GM18519 (cell line): ENCODE measurements at regions not wholly inside any gene's neighbourhood (a gene's known extent, or its start where the extent isn't known, plus 50 kb on each side); places are given as distances from the start of the nearest gene placed in this dataset.
"Not testable (repeated sequence)": the region's sequence is repeated elsewhere in the genome, so short reads cannot be mapped to it uniquely, and the experiment has no call there.

Experiments
- ATAC-seq: cut with Tn5 transposase; IDR thresholded peaks from one replicate; pipeline ENCODE4 v1.9.1; 2021; ENCODE audit warnings: mild to moderate bottlenecking, moderate library complexity; ENCODE audit not compliant: unreplicated experiment, low FRiP score

GRCh38 chr5:164972973-164973372 is 1467.6 kb downstream of the MAT2B start:
- ATAC-seq, result no peak

DNA sequence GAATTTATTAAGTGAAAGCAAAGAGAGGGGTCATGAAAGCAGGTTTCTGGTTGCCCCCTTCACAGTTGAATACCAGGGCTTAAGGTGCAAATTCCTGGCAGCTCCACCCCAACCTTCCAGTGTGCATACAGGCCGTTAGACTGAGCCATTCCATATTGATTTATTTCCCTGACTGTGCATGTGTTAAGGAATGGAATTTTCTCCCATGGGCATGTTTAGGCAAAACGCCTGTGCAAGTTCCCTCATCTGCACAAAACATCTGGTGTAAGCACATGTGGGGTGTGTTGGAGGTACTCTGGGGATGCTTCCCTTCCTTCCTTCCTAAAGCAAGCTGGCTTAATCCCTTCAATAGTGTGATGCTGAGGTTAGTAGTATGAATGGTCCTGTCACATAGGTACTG is 1470.6 kb downstream of the MAT2B start:
- ATAC-seq, result no peak

DNA sequence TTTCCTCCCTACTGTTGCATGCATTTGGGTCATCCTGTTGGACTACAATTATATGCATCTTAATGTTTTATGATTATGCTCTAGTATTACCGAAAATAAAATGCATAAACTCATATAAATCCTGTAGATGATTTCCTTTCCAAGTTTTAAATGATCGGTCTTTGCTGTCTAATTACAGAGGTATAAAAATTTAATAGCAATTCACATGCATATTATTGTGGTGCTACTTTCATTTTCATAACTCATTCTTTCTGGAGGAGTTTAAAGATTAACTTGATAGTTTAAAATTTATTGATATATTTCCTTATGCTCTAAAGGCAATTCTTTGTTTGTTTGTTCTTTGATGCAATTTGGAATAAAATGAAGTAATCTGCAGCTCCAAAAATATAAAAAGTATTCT is 1475.1 kb downstream of the MAT2B start:
- no peak for ATAC-seq

- no peak for ATAC-seq
These were observed 1492.7 kb downstream of the MAT2B start for GRCh38 chr5:164998142-164998541.

DNA sequence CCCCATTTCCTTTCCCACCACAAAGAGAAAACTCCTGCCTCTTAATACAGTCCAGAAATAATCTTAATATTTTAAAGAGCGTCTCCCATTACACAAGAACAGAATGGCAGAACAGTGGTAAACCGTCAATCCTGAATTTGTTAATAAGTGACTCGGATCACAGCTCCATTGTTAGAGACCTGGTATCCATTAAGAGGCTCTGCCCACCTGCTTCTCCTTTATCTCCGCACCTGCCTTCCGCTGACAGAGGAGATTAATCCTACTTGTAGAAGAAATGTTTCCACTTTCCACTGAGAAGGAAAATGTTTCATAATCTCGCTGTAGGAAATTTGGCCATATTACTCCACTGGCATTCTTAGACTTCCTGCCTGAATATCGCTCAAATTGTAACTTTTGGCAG is 1493.2 kb downstream of the MAT2B start:
- ATAC-seq, result no peak

- no peak for ATAC-seq
These were observed 1495.2 kb downstream of the MAT2B start for GRCh38 chr5:165000479-165001190.

GRCh38 chr5:165003283-165003682 is 1497.9 kb downstream of the MAT2B start:
- no peak for ATAC-seq

- no peak for ATAC-seq
These were observed 1498.8 kb downstream of the MAT2B start for GRCh38 chr5:165004175-165004574.

- no peak for ATAC-seq
These were observed 1509.0 kb downstream of the MAT2B start for GRCh38 chr5:165014439-165014838.

DNA sequence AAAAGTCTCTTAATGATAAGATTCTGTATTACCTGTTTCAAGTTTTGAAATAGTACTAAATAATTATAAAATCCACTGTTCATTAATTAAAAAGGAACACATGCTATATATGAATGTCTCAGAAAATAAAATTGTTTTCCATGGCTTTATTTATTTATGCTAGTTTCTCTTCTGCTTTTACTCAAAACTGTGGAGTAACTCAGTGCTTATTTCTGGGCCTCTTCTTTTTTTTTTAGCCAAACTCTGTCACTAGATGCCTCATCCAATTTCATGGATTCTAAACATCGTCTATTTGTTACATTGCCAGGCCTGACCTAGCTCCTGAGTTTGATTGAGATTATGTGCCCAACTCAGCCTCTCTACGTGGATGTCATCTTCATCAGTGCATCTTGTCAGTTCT is 1509.7 kb downstream of the MAT2B start:
- ATAC-seq, result no peak

GRCh38 chr5:165015547-165015946 is 1510.1 kb downstream of the MAT2B start:
- ATAC-seq, result no peak

GRCh38 chr5:165026971-165027370 is 1521.6 kb downstream of the MAT2B start:
- ATAC-seq, result no peak

DNA sequence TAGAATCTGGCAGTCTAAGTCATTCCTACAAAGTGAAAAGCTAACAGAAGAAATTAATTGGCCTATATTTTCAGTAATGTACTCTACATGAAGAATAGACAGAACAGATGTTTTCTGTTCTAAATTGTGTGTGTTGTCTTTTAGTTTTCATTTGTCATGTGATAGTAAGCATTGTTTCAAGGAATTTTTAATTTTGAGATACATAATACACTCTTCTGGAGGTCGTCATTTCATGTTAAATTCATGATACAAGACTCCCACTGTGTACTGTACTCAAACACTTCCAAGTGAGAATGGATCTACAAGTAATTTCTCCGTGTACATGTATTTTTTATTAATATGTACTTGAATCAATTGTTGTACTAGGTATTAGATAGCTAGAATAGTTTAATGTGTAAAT is 1522.9 kb downstream of the MAT2B start:
- ATAC-seq, result no peak

- ATAC-seq, result no peak
These were observed 1523.9 kb downstream of the MAT2B start for GRCh38 chr5:165029099-165029870.

- no peak for ATAC-seq
These were observed 1525.6 kb downstream of the MAT2B start for GRCh38 chr5:165030971-165031370.

DNA sequence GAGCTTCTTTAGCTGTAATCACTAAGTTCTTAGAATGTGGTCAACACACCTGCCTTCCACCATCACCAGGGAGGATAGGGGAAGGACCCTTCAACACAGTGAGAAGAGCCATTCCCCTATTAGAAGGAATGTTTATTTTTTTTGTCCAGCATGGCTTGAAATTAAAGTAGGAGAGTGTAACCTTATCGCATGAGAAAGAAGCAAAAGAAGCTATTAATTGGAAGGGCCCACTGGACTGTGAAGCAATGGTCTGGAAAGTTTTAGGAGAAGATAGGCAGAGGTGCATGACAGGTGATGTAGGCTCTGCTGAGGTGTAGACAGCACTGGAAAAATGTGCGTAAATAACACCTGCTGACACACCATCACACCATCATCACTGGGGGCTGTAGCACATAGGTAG is 1526.0 kb downstream of the MAT2B start:
- ATAC-seq, result no peak

GRCh38 chr5:165035520-165035919 is 1530.1 kb downstream of the MAT2B start:
- no peak for ATAC-seq

GRCh38 chr5:165039748-165040147 is 1534.3 kb downstream of the MAT2B start:
- ATAC-seq, result no peak

GRCh38 chr5:165045941-165046340 is 1540.5 kb downstream of the MAT2B start:
- not testable (repeated sequence) for ATAC-seq

GRCh38 chr5:165055476-165055875 is 1550.1 kb downstream of the MAT2B start:
- ATAC-seq, result no peak

- no peak for ATAC-seq
These were observed 1551.7 kb downstream of the MAT2B start for GRCh38 chr5:165057145-165057544.

GRCh38 chr5:165066751-165067385 is 1561.4 kb downstream of the MAT2B start:
- no peak for ATAC-seq
